ENCODE measurements at regions not wholly inside any gene's neighbourhood (a gene's known extent, or its start where the extent isn't known, plus 50 kb on each side); places are given as distances from the start of the nearest gene placed in this dataset.

- TF ChIP-seq, protein P1, sequence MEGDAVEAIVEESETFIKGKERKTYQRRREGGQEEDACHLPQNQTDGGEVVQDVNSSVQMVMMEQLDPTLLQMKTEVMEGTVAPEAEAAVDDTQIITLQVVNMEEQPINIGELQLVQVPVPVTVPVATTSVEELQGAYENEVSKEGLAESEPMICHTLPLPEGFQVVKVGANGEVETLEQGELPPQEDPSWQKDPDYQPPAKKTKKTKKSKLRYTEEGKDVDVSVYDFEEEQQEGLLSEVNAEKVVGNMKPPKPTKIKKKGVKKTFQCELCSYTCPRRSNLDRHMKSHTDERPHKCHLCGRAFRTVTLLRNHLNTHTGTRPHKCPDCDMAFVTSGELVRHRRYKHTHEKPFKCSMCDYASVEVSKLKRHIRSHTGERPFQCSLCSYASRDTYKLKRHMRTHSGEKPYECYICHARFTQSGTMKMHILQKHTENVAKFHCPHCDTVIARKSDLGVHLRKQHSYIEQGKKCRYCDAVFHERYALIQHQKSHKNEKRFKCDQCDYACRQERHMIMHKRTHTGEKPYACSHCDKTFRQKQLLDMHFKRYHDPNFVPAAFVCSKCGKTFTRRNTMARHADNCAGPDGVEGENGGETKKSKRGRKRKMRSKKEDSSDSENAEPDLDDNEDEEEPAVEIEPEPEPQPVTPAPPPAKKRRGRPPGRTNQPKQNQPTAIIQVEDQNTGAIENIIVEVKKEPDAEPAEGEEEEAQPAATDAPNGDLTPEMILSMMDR (IDR thresholded peaks at IDR 0.05; ENCODE audit: low read depth, low read length): no peak
- TF ChIP-seq MAX (IDR thresholded peaks at IDR 0.05; ENCODE audit: low read depth, low read length): no peak
These were observed 1374.6 kb downstream of the FSCB start for GRCh38 chr14:43132441-43132840.

All from NB4 (cell line).